Nephron (organoid): ENCODE measurements at regions not wholly inside any gene's neighbourhood (a gene's known extent, or its start where the extent isn't known, plus 50 kb on each side); places are given as distances from the start of the nearest gene placed in this dataset.

Source experiments
- H3K27ac Mint-ChIP-seq, 3 experiments: 2 replicates each; pipeline ENCODE4 v1.8.0; 2020; ENCODE audit warnings: mixed read lengths in 3 of 3, mild to moderate bottlenecking in 2 of 3, moderate library complexity in 1 of 3
- H3K27me3 Mint-ChIP-seq: 2 replicates; pipeline ENCODE4 v1.8.0; 2021; ENCODE audit warnings: low read depth, mild to moderate bottlenecking, moderate library complexity, mixed read lengths
- H3K36me3 Mint-ChIP-seq: 2 replicates; pipeline ENCODE4 v1.8.0; 2020; ENCODE audit warnings: low read depth, mixed read lengths
- H3K4me1 Mint-ChIP-seq: 2 replicates; pipeline ENCODE4 v1.8.0; 2020; ENCODE audit warnings: mixed read lengths
- H3K4me3 Mint-ChIP-seq, 3 experiments: 2 replicates each; pipeline ENCODE4 v1.8.0; 2020; ENCODE audit warnings: mild to moderate bottlenecking in 3 of 3, mixed read lengths in 3 of 3, moderate library complexity in 2 of 3
- H3K9me3 Mint-ChIP-seq: 2 replicates; pipeline ENCODE4 v1.8.0; 2020; ENCODE audit warnings: mixed read lengths
- CTCF ChIP-seq, 3 experiments: fragments of 200-600 bp; sonication (generic); IDR thresholded peaks; one replicate each; pipeline ENCODE4 v1.5.0; 2021; ENCODE audit warnings: antibody characterized with exemption in 3 of 3; ENCODE audit not compliant: unreplicated experiment in 3 of 3

GRCh38 chr4:45855857-45856256 is 268.0 kb downstream of the GABRG1 start:
- no peaks in the 10 kb centered on the region for H3K27me3 Mint-ChIP-seq
- H3K27ac Mint-ChIP-seq, result no peak overlapping the region
- no peaks in the 10 kb centered on the region for H3K4me1 Mint-ChIP-seq
- H3K36me3 Mint-ChIP-seq, result no peaks in the 10 kb centered on the region
- H3K9me3 Mint-ChIP-seq, result peaks cover 3% of the 10 kb centered on the region
- no peak overlapping the region for H3K4me3 Mint-ChIP-seq
- no peak for TF ChIP-seq CTCF (IDR thresholded peaks at IDR 0.05; ENCODE audit: unreplicated experiment in 3 of 3)

GRCh38 chr4:45846016-45846415 is 277.8 kb downstream of the GABRG1 start:
- H3K27ac Mint-ChIP-seq, result no peak overlapping the region
- TF ChIP-seq CTCF (IDR thresholded peaks at IDR 0.05; ENCODE audit: unreplicated experiment in 3 of 3), result no peak
- H3K27me3 Mint-ChIP-seq, result no peaks in the 10 kb centered on the region
- no peaks in the 10 kb centered on the region for H3K36me3 Mint-ChIP-seq
- H3K4me1 Mint-ChIP-seq, result no peaks in the 10 kb centered on the region
- no peak overlapping the region for H3K4me3 Mint-ChIP-seq
- no peaks in the 10 kb centered on the region for H3K9me3 Mint-ChIP-seq

- Mint-ChIP-seq H3K4me3 (no peak overlapping the region), H3K4me1 (no peaks in the 10 kb centered on the region), H3K27ac (no peak overlapping the region), H3K36me3 (no peaks in the 10 kb centered on the region), H3K9me3 (no peaks in the 10 kb centered on the region), H3K27me3 (no peaks in the 10 kb centered on the region)
- no peak for TF ChIP-seq CTCF (IDR thresholded peaks at IDR 0.05; ENCODE audit: unreplicated experiment in 3 of 3)
Observed at GRCh38 chr4:45841791-45842190, 282.1 kb downstream of the GABRG1 start.

GRCh38 chr4:45831692-45832091 is 292.2 kb downstream of the GABRG1 start:
- Mint-ChIP-seq H3K9me3 (peaks cover 11% of the 10 kb centered on the region), H3K4me3 (no peak overlapping the region), H3K27me3 (no peaks in the 10 kb centered on the region), H3K4me1 (no peaks in the 10 kb centered on the region), H3K36me3 (no peaks in the 10 kb centered on the region), H3K27ac (no peak overlapping the region)
- no peak for TF ChIP-seq CTCF (IDR thresholded peaks at IDR 0.05; ENCODE audit: unreplicated experiment in 3 of 3)

GRCh38 chr4:45803994-45804393 is 319.9 kb downstream of the GABRG1 start:
- TF ChIP-seq CTCF (IDR thresholded peaks at IDR 0.05; ENCODE audit: unreplicated experiment in 3 of 3), result no peak
- no peak overlapping the region for H3K4me3 Mint-ChIP-seq
- no peaks in the 10 kb centered on the region for H3K4me1 Mint-ChIP-seq
- H3K36me3 Mint-ChIP-seq, result no peaks in the 10 kb centered on the region
- no peak overlapping the region for H3K27ac Mint-ChIP-seq
- H3K27me3 Mint-ChIP-seq, result peaks cover under 1% of the 10 kb centered on the region
- H3K9me3 Mint-ChIP-seq, result no peaks in the 10 kb centered on the region

- H3K4me1 Mint-ChIP-seq, result peaks cover 11% of the 10 kb centered on the region
- H3K27ac Mint-ChIP-seq, result peak overlapping the region in 1 of 3 experiments; percentile 11
- no peak overlapping the region for H3K4me3 Mint-ChIP-seq
- peaks cover 8% of the 10 kb centered on the region for H3K27me3 Mint-ChIP-seq
- peaks cover 2% of the 10 kb centered on the region for H3K9me3 Mint-ChIP-seq
- no peak for TF ChIP-seq CTCF (IDR thresholded peaks at IDR 0.05; ENCODE audit: unreplicated experiment in 3 of 3)
- no peaks in the 10 kb centered on the region for H3K36me3 Mint-ChIP-seq
Observed at GRCh38 chr4:45795135-45795534, 328.7 kb downstream of the GABRG1 start.
